Mesenchymal stem cell (in vitro differentiated cells and primary cell): ENCODE measurements at regions not wholly inside any gene's neighbourhood (a gene's known extent, or its start where the extent isn't known, plus 50 kb on each side); places are given as distances from the start of the nearest gene placed in this dataset.
A peak's percentile ranks its signal among the peaks of the same experiment; 100 is the strongest.

ENCODE experiments used
- DNase-seq: peaks from one replicate; pipeline ENCODE4 v3.0.0-alpha.2; 2013
- H2AFZ ChIP-seq: one replicate; pipeline ENCODE4 v1.6.1; 2013; ENCODE audit warnings: low read depth, mild to moderate bottlenecking, control low read depth, inconsistent platforms, low read length, moderate library complexity
- H2AK5ac ChIP-seq: 2 replicates; pipeline ENCODE4 v1.6.1; 2013; ENCODE audit warnings: low read length, moderate library complexity, mild to moderate bottlenecking, inconsistent platforms; ENCODE audit not compliant: severe bottlenecking
- H2BK120ac ChIP-seq: one replicate; pipeline ENCODE4 v1.6.1; 2013; ENCODE audit warnings: low read depth, mild to moderate bottlenecking, inconsistent platforms, low read length, moderate library complexity
- H2BK12ac ChIP-seq, 2 experiments: one replicate each; pipeline ENCODE4 v1.6.1; 2013; ENCODE audit warnings: inconsistent platforms in 2 of 2, low read length in 2 of 2, mild to moderate bottlenecking in 2 of 2, moderate library complexity in 2 of 2, control low read depth in 1 of 2
- H2BK15ac ChIP-seq: one replicate; pipeline ENCODE4 v1.6.1; 2013; ENCODE audit warnings: mild to moderate bottlenecking, low read depth, inconsistent platforms; ENCODE audit not compliant: poor library complexity, severe bottlenecking
- H2BK5ac ChIP-seq: 2 replicates; pipeline ENCODE4 v1.6.1; 2013; ENCODE audit warnings: low read depth, mild to moderate bottlenecking, low read length, control low read depth, inconsistent platforms; ENCODE audit not compliant: poor library complexity, severe bottlenecking
- H3K14ac ChIP-seq, 2 experiments: one replicate each; pipeline ENCODE4 v1.6.1; 2013; ENCODE audit warnings: inconsistent platforms in 2 of 2, low read length in 2 of 2, control low read depth in 1 of 2, mild to moderate bottlenecking in 1 of 2, moderate library complexity in 1 of 2
- H3K18ac ChIP-seq, 2 experiments: one replicate each; pipeline ENCODE4 v1.6.1; 2013; ENCODE audit warnings: inconsistent platforms in 2 of 2, low read length in 2 of 2, control low read depth in 1 of 2, low read depth in 1 of 2, mild to moderate bottlenecking in 1 of 2
- H3K23ac ChIP-seq, 2 experiments: one replicate each; pipeline ENCODE4 v1.6.1; 2013; ENCODE audit warnings: inconsistent platforms in 2 of 2, low read length in 2 of 2, mild to moderate bottlenecking in 2 of 2, moderate library complexity in 2 of 2, control low read depth in 1 of 2
- H3K27ac ChIP-seq: 2 replicates; pipeline ENCODE4 v1.5.1; 2013; ENCODE audit warnings: mild to moderate bottlenecking, moderate library complexity, low read length, control low read depth, inconsistent platforms; ENCODE audit not compliant: poor library complexity, severe bottlenecking
- H3K27me3 ChIP-seq, 2 experiments: 2 replicates each; pipeline versions ENCODE4 v1.6.1 to v1.7.0; 2013; ENCODE audit warnings: low read length in 2 of 2, mild to moderate bottlenecking in 2 of 2, moderate library complexity in 2 of 2, control low read depth in 1 of 2, inconsistent platforms in 1 of 2; ENCODE audit not compliant: control insufficient read depth in 1 of 2, insufficient read depth in 1 of 2
- H3K36me3 ChIP-seq, 2 experiments: 2 replicates each; pipeline versions ENCODE4 v1.6.1 to v1.7.0; 2013; ENCODE audit warnings: low read length in 2 of 2, control low read depth in 1 of 2, inconsistent platforms in 1 of 2, low read depth in 1 of 2, mild to moderate bottlenecking in 1 of 2; ENCODE audit not compliant: insufficient read depth in 2 of 2, control insufficient read depth in 1 of 2
- H3K4ac ChIP-seq, 2 experiments: one replicate each; pipeline ENCODE4 v1.6.1; 2013; ENCODE audit warnings: inconsistent platforms in 2 of 2, low read length in 2 of 2, mild to moderate bottlenecking in 2 of 2, moderate library complexity in 2 of 2, control low read depth in 1 of 2, low read depth in 1 of 2
- H3K4me1 ChIP-seq: 2 replicates; pipeline ENCODE4 v1.6.1; 2013; ENCODE audit warnings: low read depth, low read length, control low read depth; ENCODE audit not compliant: control insufficient read depth, insufficient read depth
- H3K4me2 ChIP-seq: 2 replicates; pipeline ENCODE4 v1.6.1; 2013; ENCODE audit warnings: low read length, mild to moderate bottlenecking, inconsistent platforms; ENCODE audit not compliant: poor library complexity, severe bottlenecking
- H3K4me3 ChIP-seq, 2 experiments: 2 replicates each; pipeline versions ENCODE4 v1.5.1 to v1.7.0; 2013; ENCODE audit warnings: low read length in 2 of 2, mild to moderate bottlenecking in 2 of 2, control low read depth in 1 of 2, low read depth in 1 of 2; ENCODE audit not compliant: insufficient read depth in 1 of 2
- H3K79me1 ChIP-seq: replicated peaks from 2 replicates; pipeline ENCODE4 v1.6.1; 2013; ENCODE audit warnings: mild to moderate bottlenecking, control low read depth, low read length, inconsistent platforms; ENCODE audit not compliant: poor library complexity, severe bottlenecking
- H3K9ac ChIP-seq: 2 replicates; pipeline ENCODE4 v1.7.0; 2013; ENCODE audit warnings: mild to moderate bottlenecking, low read length, moderate library complexity
- H3K9me3 ChIP-seq: 2 replicates; pipeline ENCODE4 v1.7.0; 2013; ENCODE audit warnings: mild to moderate bottlenecking, low read length; ENCODE audit not compliant: control insufficient read depth
- H4K8ac ChIP-seq: one replicate; pipeline ENCODE4 v1.6.1; 2013; ENCODE audit warnings: inconsistent platforms, mild to moderate bottlenecking, low read length, moderate library complexity
- H4K91ac ChIP-seq: one replicate; pipeline ENCODE4 v1.6.1; 2013; ENCODE audit warnings: mild to moderate bottlenecking, low read length, inconsistent platforms
- WGBS: methylation state at CpG from one replicate; pipeline ENCODE4 v1.1.7; 2013; ENCODE audit warnings: mixed read lengths; 5-methylcytosine and 5-hydroxymethylcytosine counted together

DNA sequence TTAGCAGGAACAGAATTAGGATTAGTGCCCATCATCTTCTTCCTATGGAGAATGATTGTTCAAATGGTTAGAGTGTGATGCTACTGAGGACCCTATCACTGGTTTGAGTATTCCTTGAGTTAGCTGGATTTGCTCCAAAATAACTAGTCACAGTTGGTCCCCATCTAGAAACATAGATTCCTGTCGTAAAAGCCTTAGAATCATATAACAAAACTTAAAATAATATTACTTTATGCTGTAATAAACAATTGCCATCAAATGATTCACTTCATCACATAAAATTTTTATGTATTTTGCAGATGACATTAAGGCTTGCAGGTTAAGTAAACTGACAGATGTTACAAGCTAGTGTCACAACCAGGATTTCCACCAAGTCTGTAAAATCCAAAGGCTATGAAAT is 209.8 kb downstream of the CCER1 start:
- Histone ChIP-seq H3K18ac (no peak overlapping the region), H3K23ac (no peak overlapping the region), H3K36me3 (no peaks in the 10 kb centered on the region), H3K9ac (no peak overlapping the region), H3K14ac (no peak overlapping the region), H2BK120ac (no peak overlapping the region), H4K8ac (no peak overlapping the region), H3K4me3 (no peak overlapping the region), H3K4me2 (no peak overlapping the region), H2BK15ac (no peak overlapping the region), H3K4ac (no peak overlapping the region), H3K27me3 (no peaks in the 10 kb centered on the region), H3K4me1 (no peaks in the 10 kb centered on the region), H2AFZ (no peak overlapping the region), H3K9me3 (peaks cover 2% of the 10 kb centered on the region), H2BK5ac (no peak overlapping the region), H4K91ac (no peak overlapping the region), H3K79me1 (no peaks in the 10 kb centered on the region), H2BK12ac (no peak overlapping the region), H2AK5ac (no peak overlapping the region), H3K27ac (no peak overlapping the region)
- WGBS = no CpG with 5 or more reads among the region's 1 CpG
- no peak for DNase-seq

DNA sequence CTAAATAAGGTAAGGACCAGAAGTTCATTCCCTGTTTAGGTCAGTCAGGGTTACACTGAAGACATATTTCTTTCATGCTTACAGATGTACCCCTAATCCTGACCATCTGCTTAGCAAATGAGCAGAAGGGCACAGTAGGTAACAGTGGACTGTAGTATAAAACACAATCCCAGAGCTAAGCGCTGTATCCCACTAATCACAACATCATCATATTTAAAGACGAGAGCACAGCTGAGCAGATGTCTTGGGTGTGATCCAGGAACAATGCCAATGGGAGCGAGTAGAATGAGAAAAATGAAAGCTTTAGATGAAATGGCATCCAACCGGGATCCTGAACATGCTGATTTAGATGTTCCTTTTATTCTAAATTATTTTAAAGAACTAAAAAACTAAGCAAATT is 213.4 kb downstream of the CCER1 start:
- Histone ChIP-seq H2BK15ac (no peak overlapping the region), H3K4me1 (no peaks in the 10 kb centered on the region), H3K9ac (no peak overlapping the region), H2AFZ (no peak overlapping the region), H2BK5ac (no peak overlapping the region), H3K14ac (no peak overlapping the region), H3K79me1 (no peaks in the 10 kb centered on the region), H2BK12ac (no peak overlapping the region), H3K18ac (no peak overlapping the region), H2AK5ac (no peak overlapping the region), H4K8ac (no peak overlapping the region), H3K36me3 (no peaks in the 10 kb centered on the region), H3K27ac (no peak overlapping the region), H3K27me3 (no peaks in the 10 kb centered on the region), H3K4me2 (no peak overlapping the region), H4K91ac (no peak overlapping the region), H3K4ac (no peak overlapping the region), H3K4me3 (no peak overlapping the region), H3K23ac (no peak overlapping the region), H3K9me3 (no peaks in the 10 kb centered on the region), H2BK120ac (no peak overlapping the region)
- no peak for DNase-seq
- 93% methylated on average over 2 of the region's 4 CpGs for WGBS

DNA sequence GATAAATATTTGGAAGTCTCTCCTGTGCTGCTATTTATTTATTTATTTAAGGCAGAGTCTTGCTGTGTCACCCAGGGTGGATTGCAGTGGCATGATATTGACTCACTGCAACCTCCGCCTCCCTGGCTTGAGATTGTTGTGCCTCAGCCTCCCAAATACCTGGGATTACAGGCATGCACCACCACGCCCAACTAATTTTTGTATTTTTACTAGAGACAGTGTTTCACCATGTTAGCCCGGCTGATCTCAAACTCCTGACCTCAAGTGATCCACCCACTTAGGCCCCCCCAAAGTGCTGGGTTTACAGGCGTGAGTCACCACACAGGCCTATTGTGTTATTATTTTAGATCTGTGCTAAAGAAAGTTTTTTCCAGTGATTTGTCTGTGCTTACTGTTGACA is 225.2 kb downstream of the CCER1 start:
- H2BK120ac ChIP-seq = no peak overlapping the region
- H3K9ac ChIP-seq = no peak overlapping the region
- H4K8ac ChIP-seq = no peak overlapping the region
- H3K4me2 ChIP-seq = no peak overlapping the region
- H3K27ac ChIP-seq = no peak overlapping the region
- H3K36me3 ChIP-seq = no peaks in the 10 kb centered on the region
- H3K4ac ChIP-seq = no peak overlapping the region
- no peak overlapping the region for H3K4me3 ChIP-seq
- WGBS = 84% methylated on average over 3 of the region's 4 CpGs
- H3K14ac ChIP-seq = no peak overlapping the region
- no peak overlapping the region for H4K91ac ChIP-seq
- H2BK5ac ChIP-seq = no peak overlapping the region
- H3K4me1 ChIP-seq = peaks cover 2% of the 10 kb centered on the region
- no peak overlapping the region for H2AK5ac ChIP-seq
- H2BK12ac ChIP-seq = no peak overlapping the region
- no peaks in the 10 kb centered on the region for H3K27me3 ChIP-seq
- no peaks in the 10 kb centered on the region for H3K79me1 ChIP-seq
- no peak overlapping the region for H2BK15ac ChIP-seq
- H3K9me3 ChIP-seq = no peaks in the 10 kb centered on the region
- peak; percentile 26 for DNase-seq
- H2AFZ ChIP-seq = no peak overlapping the region
- no peak overlapping the region for H3K18ac ChIP-seq
- H3K23ac ChIP-seq = no peak overlapping the region

DNA sequence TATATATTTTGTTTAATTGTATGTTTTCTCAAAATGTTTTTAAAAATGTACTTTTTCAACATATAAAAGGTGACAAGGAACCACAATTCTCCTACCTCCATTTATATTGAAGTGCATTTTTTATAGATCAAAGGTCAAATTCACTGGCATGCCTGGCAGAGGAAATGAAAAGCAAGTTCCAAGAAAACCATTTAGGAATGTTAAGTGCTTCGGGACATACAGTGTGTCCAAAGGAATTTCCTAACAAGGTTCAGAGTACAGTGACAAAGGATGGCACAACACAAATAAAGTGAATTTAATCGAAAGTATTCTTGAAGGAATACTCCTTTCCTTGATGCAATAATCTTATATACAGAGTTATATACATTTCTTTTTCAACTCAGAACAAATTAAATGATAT is 242.3 kb downstream of the CCER1 start:
- H3K14ac ChIP-seq = no peak overlapping the region
- H3K4me1 ChIP-seq = no peaks in the 10 kb centered on the region
- H3K4me3 ChIP-seq = no peak overlapping the region
- H3K27me3 ChIP-seq = no peaks in the 10 kb centered on the region
- no peak overlapping the region for H3K9ac ChIP-seq
- no peak overlapping the region for H3K23ac ChIP-seq
- H2AK5ac ChIP-seq = no peak overlapping the region
- H3K36me3 ChIP-seq = no peaks in the 10 kb centered on the region
- DNase-seq = peak; percentile 12
- no peak overlapping the region for H2BK12ac ChIP-seq
- H4K91ac ChIP-seq = no peak overlapping the region
- H3K79me1 ChIP-seq = no peaks in the 10 kb centered on the region
- H4K8ac ChIP-seq = no peak overlapping the region
- H3K18ac ChIP-seq = no peak overlapping the region
- no peak overlapping the region for H3K27ac ChIP-seq
- H3K4ac ChIP-seq = no peak overlapping the region
- WGBS = 33% methylated on average over 1 of the region's 2 CpGs
- H2BK5ac ChIP-seq = no peak overlapping the region
- H2BK120ac ChIP-seq = no peak overlapping the region
- H3K9me3 ChIP-seq = no peaks in the 10 kb centered on the region
- no peak overlapping the region for H2BK15ac ChIP-seq
- H3K4me2 ChIP-seq = no peak overlapping the region
- no peak overlapping the region for H2AFZ ChIP-seq
